WTC11 (cell line): ENCODE measurements at regions not wholly inside any gene's neighbourhood (a gene's known extent, or its start where the extent isn't known, plus 50 kb on each side); places are given as distances from the start of the nearest gene placed in this dataset.

ENCODE experiments used
- ATAC-seq: fragments of 200-7000 bp; cut with Tn5 transposase; 2 replicates; pipeline ENCODE4 v1.10.0; 2021; ENCODE audit warnings: mild to moderate bottlenecking, moderate library complexity
- CTCF ChIA-PET: fragments of 300-600 bp; sonication (Branson Sonifier 250); formaldehyde crosslinking; loops from one replicate; lab custom pipeline; 2021; ENCODE audit warnings: antibody characterized with exemption; lab: Charles Lee
- POLR2A ChIA-PET: fragments of 350-600 bp; sonication (Branson Sonifier 250); formaldehyde crosslinking; loops from one replicate; lab custom pipeline; 2021; ENCODE audit warnings: antibody characterized with exemption; lab: Charles Lee
- DNase-seq: peaks from one replicate; pipeline ENCODE4 v3.0.0; 2021; ENCODE audit warnings: low spot score
- H3K27ac Mint-ChIP-seq: 2 replicates; pipeline ENCODE4 v1.8.0; 2021; ENCODE audit warnings: mixed read lengths
- H3K27me3 Mint-ChIP-seq: 2 replicates; pipeline ENCODE4 v1.8.0; 2021; ENCODE audit warnings: low read depth, mild to moderate bottlenecking, moderate library complexity, mixed read lengths
- H3K36me3 Mint-ChIP-seq: 2 replicates; pipeline ENCODE4 v1.8.0; 2021; ENCODE audit warnings: mixed read lengths
- H3K4me1 Mint-ChIP-seq: 2 replicates; pipeline ENCODE4 v1.8.0; 2022; ENCODE audit warnings: mixed read lengths
- H3K4me3 Mint-ChIP-seq: 2 replicates; pipeline ENCODE4 v1.8.0; 2021; ENCODE audit warnings: mild to moderate bottlenecking, moderate library complexity, mixed read lengths
- H3K9me3 Mint-ChIP-seq: 2 replicates; pipeline ENCODE4 v1.8.0; 2021; ENCODE audit warnings: mixed read lengths
- FOXK1 ChIP-seq: sonication (generic); formaldehyde crosslinking; IDR thresholded peaks from 2 replicates; pipeline ENCODE4 v1.8.0; 2022; ENCODE audit warnings: mild to moderate bottlenecking, moderate library complexity, missing genetic modification reagents
- FOXP4 ChIP-seq: sonication (generic); formaldehyde crosslinking; IDR thresholded peaks from 2 replicates; pipeline ENCODE4 v1.8.0; 2022; ENCODE audit warnings: mild to moderate bottlenecking, missing genetic modification reagents
- GABPB1 ChIP-seq: sonication (generic); formaldehyde crosslinking; IDR thresholded peaks from 2 replicates; pipeline ENCODE4 v1.8.1; 2023; ENCODE audit warnings: mild to moderate bottlenecking, missing genetic modification reagents
- GTF2I ChIP-seq: fragments of 250-450 bp; sonication (Bioruptor Pico); conservative IDR thresholded peaks from 2 replicates; pipeline ENCODE4 v1.4.0; 2021; ENCODE audit warnings: mild to moderate bottlenecking
- JAZF1 ChIP-seq: fragments of 250-450 bp; sonication (Bioruptor Pico); IDR thresholded peaks from 2 replicates; pipeline ENCODE4 v1.9.0; 2021; ENCODE audit warnings: moderate library complexity, mild to moderate bottlenecking, inconsistent platforms
- MYBL2 ChIP-seq: sonication (generic); formaldehyde crosslinking; IDR thresholded peaks from 2 replicates; pipeline ENCODE4 v1.8.1; 2023; ENCODE audit warnings: mild to moderate bottlenecking, moderate library complexity, missing genetic modification reagents
- NFATC4 ChIP-seq: fragments of 250-450 bp; sonication (Bioruptor Pico); IDR thresholded peaks from 2 replicates; pipeline ENCODE4 v1.9.0; 2021; ENCODE audit warnings: mild to moderate bottlenecking
- NFYB ChIP-seq: sonication (generic); formaldehyde crosslinking; conservative IDR thresholded peaks from 2 replicates; pipeline ENCODE4 v1.8.0; 2022; ENCODE audit warnings: low read depth, missing genetic modification reagents
- PRDM15 ChIP-seq: sonication (generic); formaldehyde crosslinking; IDR thresholded peaks from 2 replicates; pipeline ENCODE4 v1.8.0; 2022; ENCODE audit warnings: missing genetic modification reagents
- PRRX2 ChIP-seq: fragments of 250-450 bp; sonication (Bioruptor Pico); IDR thresholded peaks from 2 replicates; pipeline ENCODE4 v1.8.0; 2021; ENCODE audit warnings: mild to moderate bottlenecking
- RELA ChIP-seq: sonication (generic); formaldehyde crosslinking; IDR thresholded peaks from 2 replicates; pipeline ENCODE4 v1.8.1; 2022; ENCODE audit warnings: missing genetic modification reagents, mild to moderate bottlenecking, borderline replicate concordance
- SP1 ChIP-seq: sonication (generic); formaldehyde crosslinking; conservative IDR thresholded peaks from 2 replicates; pipeline ENCODE4 v1.8.1; 2022; ENCODE audit warnings: missing genetic modification reagents
- TP53 ChIP-seq: sonication (generic); formaldehyde crosslinking; IDR thresholded peaks from 2 replicates; pipeline ENCODE4 v1.8.1; 2023; ENCODE audit warnings: mild to moderate bottlenecking, missing genetic modification reagents
- ZMAT4 ChIP-seq: fragments of 250-450 bp; sonication (Bioruptor Pico); IDR thresholded peaks from 2 replicates; pipeline ENCODE4 v1.9.0; 2021; ENCODE audit warnings: mild to moderate bottlenecking
- ZNF121 ChIP-seq: sonication (generic); formaldehyde crosslinking; IDR thresholded peaks from 2 replicates; pipeline ENCODE4 v1.8.0; 2023; ENCODE audit warnings: missing genetic modification reagents
- ZNF263 ChIP-seq: sonication (generic); formaldehyde crosslinking; IDR thresholded peaks from 2 replicates; pipeline ENCODE4 v1.8.1; 2022; ENCODE audit warnings: low read depth, mild to moderate bottlenecking, moderate library complexity, missing genetic modification reagents
- ZNF317 ChIP-seq: sonication (generic); formaldehyde crosslinking; IDR thresholded peaks from 2 replicates; pipeline ENCODE4 v1.8.1; 2023; ENCODE audit warnings: low read depth, mild to moderate bottlenecking, moderate library complexity, missing genetic modification reagents, borderline replicate concordance
- ZNF396 ChIP-seq: fragments of 250-450 bp; sonication (Bioruptor Pico); IDR thresholded peaks from 2 replicates; pipeline ENCODE4 v1.8.0; 2021; ENCODE audit warnings: mild to moderate bottlenecking, moderate library complexity, borderline replicate concordance
- ZNF423 ChIP-seq: fragments of 250-450 bp; sonication (Bioruptor Pico); IDR thresholded peaks from 2 replicates; pipeline ENCODE4 v2.1.2; 2022; ENCODE audit warnings: mild to moderate bottlenecking, moderate library complexity
- TF ChIP-seq, protein P1 (sequence below): sonication (generic); formaldehyde crosslinking; IDR thresholded peaks from 2 replicates; pipeline ENCODE4 v1.8.1; 2023; ENCODE audit warnings: mild to moderate bottlenecking, missing genetic modification reagents, moderate library complexity
- TF ChIP-seq, protein P2 (sequence below): sonication (generic); formaldehyde crosslinking; IDR thresholded peaks from 2 replicates; pipeline ENCODE4 v1.8.1; 2022; ENCODE audit warnings: mild to moderate bottlenecking, moderate library complexity, missing genetic modification reagents
- TF ChIP-seq, protein P3 (sequence below): sonication (generic); formaldehyde crosslinking; IDR thresholded peaks from 2 replicates; pipeline ENCODE4 v1.8.0; 2022; ENCODE audit warnings: mild to moderate bottlenecking, missing genetic modification reagents
- TF ChIP-seq, protein P4 (sequence below): fragments of 250-450 bp; sonication (Bioruptor Pico); IDR thresholded peaks from 2 replicates; pipeline ENCODE4 v1.8.0; 2021; ENCODE audit warnings: mild to moderate bottlenecking

- ATAC-seq (no peak), DNase-seq (no peak)
- no peak overlapping the region for H3K4me3 Mint-ChIP-seq
- no peak overlapping the region for H3K27ac Mint-ChIP-seq
- POLR2A ChIA-PET, result no interaction called here
- H3K9me3 Mint-ChIP-seq, result peaks cover 9% of the 10 kb centered on the region; the same call in 1 of the 2 replicates
- 0 out of 2 replicates have a peak, but pooled peaks cover 6% of the 10 kb centered on the region for H3K36me3 Mint-ChIP-seq
- peaks cover 10% of the 10 kb centered on the region; the same call in 1 of the 2 replicates for H3K4me1 Mint-ChIP-seq
- TF ChIP-seq, protein P1, sequence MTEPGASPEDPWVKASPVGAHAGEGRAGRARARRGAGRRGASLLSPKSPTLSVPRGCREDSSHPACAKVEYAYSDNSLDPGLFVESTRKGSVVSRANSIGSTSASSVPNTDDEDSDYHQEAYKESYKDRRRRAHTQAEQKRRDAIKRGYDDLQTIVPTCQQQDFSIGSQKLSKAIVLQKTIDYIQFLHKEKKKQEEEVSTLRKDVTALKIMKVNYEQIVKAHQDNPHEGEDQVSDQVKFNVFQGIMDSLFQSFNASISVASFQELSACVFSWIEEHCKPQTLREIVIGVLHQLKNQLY, result no peak
- no peak for TF ChIP-seq NFYB
- TF ChIP-seq FOXP4 (CRISPR knock-in tag), result no peak
- TF ChIP-seq PRRX2 (CRISPR knock-in tag), result no peak
- no peak for TF ChIP-seq FOXK1 (CRISPR knock-in tag)
- TF ChIP-seq, protein P2, sequence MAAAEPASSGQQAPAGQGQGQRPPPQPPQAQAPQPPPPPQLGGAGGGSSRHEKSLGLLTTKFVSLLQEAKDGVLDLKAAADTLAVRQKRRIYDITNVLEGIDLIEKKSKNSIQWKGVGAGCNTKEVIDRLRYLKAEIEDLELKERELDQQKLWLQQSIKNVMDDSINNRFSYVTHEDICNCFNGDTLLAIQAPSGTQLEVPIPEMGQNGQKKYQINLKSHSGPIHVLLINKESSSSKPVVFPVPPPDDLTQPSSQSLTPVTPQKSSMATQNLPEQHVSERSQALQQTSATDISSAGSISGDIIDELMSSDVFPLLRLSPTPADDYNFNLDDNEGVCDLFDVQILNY (CRISPR knock-in tag), result no peak
- TF ChIP-seq GTF2I (CRISPR knock-in tag), result no peak
- TF ChIP-seq, protein P3, sequence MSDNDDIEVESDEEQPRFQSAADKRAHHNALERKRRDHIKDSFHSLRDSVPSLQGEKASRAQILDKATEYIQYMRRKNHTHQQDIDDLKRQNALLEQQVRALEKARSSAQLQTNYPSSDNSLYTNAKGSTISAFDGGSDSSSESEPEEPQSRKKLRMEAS, result no peak
- TF ChIP-seq SP1, result no peak
- no peak for TF ChIP-seq ZMAT4 (CRISPR knock-in tag)
- no peak for TF ChIP-seq RELA (CRISPR knock-in tag)
- TF ChIP-seq JAZF1, result no peak
- no peaks in the 10 kb centered on the region for H3K27me3 Mint-ChIP-seq
- CTCF ChIA-PET, result no interaction called here
Measured at GRCh38 chr14:26687301-26687837, 89.5 kb upstream of the NOVA1 start.

DNA sequence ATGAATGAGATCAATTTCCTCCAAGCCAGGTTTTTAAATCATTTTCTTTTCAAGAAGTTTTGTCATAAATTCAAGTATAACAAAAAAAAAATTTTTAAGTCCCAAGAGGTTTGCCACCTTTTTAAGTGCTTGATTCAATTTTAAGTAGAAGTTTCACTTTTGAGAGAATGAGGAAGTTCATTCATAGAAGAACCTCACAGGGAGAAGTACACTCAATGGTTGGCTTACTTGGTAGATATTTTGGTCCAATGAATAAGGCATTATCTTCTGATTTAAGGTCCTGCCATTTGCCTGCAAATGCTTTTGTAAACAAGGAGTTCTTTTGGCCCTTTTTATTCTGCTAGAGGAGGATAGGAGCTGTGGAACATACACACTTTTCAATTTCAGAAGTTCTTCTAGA, 96.7 kb upstream of the NOVA1 start:
- Mint-ChIP-seq H3K4me1 (no peaks in the 10 kb centered on the region), H3K9me3 (no peaks in the 10 kb centered on the region; the same call in 1 of the 2 replicates), H3K27ac (no peak overlapping the region), H3K36me3 (no peaks in the 10 kb centered on the region), H3K27me3 (no peaks in the 10 kb centered on the region), H3K4me3 (no peak overlapping the region)
- DNase-seq (no peak), ATAC-seq (no peak)
- POLR2A ChIA-PET, result no interaction called here
- CTCF ChIA-PET, result no interaction called here
- TF ChIP-seq PRDM15 (CRISPR knock-in tag), result no peak
- TF ChIP-seq NFYB, result no peak
- TF ChIP-seq, protein P4, sequence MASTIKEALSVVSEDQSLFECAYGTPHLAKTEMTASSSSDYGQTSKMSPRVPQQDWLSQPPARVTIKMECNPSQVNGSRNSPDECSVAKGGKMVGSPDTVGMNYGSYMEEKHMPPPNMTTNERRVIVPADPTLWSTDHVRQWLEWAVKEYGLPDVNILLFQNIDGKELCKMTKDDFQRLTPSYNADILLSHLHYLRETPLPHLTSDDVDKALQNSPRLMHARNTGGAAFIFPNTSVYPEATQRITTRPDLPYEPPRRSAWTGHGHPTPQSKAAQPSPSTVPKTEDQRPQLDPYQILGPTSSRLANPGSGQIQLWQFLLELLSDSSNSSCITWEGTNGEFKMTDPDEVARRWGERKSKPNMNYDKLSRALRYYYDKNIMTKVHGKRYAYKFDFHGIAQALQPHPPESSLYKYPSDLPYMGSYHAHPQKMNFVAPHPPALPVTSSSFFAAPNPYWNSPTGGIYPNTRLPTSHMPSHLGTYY, result no peak
- no peak for TF ChIP-seq MYBL2 (CRISPR knock-in tag)
- TF ChIP-seq ZNF423 (CRISPR knock-in tag), result no peak
- TF ChIP-seq ZNF263 (CRISPR knock-in tag), result no peak
- TF ChIP-seq GABPB1 (CRISPR knock-in tag), result no peak
- TF ChIP-seq FOXP4 (CRISPR knock-in tag), result no peak
- no peak for TF ChIP-seq ZMAT4 (CRISPR knock-in tag)
- no peak for TF ChIP-seq NFATC4 (CRISPR knock-in tag)
- no peak for TF ChIP-seq ZNF121 (CRISPR knock-in tag)
- TF ChIP-seq, protein P1, result no peak
- no peak for TF ChIP-seq FOXK1 (CRISPR knock-in tag)
- no peak for TF ChIP-seq ZNF396 (CRISPR knock-in tag)
- no peak for TF ChIP-seq ZNF317 (CRISPR knock-in tag)
- no peak for TF ChIP-seq TP53 (CRISPR knock-in tag)
